ENCODE measurements at regions not wholly inside any gene's neighbourhood (a gene's known extent, or its start where the extent isn't known, plus 50 kb on each side); places are given as distances from the start of the nearest gene placed in this dataset.

DNA sequence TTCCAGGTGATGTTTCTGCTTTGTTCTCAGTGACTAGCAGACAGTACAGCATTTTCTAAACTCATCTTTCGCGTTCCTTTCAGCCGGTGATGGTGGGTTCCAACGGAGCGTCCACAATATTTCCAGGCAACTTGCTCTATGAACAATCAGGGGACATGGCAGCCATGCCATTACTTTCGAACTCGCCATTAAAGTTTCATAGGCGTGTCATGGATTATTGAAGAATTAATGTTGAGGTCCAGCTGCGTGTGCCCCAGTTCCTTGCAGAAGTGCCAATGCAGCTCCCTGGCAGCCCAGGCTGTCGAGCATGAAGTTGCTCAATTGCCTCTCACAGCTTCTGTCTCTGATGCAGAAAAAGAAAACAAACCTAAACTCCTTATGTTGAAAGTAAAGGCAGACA, 262.2 kb downstream of the IRX2 start:
- DNase-seq, result no peak

DNA sequence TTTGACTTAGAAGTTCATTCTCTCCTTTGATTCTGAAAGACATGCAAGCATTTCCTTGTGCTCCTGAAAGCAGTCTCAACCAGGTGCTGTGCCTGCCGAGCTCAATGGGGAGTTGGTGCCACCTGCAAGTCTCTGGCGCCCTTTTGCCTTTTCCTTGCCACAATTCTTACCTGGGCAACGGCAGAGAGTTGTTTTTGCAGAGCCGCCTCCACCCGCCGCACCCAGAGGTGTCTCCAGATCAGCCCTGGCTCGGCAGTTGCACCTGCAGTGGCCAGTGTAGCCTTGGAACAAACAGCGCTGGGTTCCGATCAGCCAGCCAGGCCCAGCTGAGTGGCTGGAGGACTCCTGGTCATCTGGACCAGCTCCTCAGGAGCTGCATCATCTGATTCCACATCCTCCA, 262.9 kb downstream of the IRX2 start:
- DNase-seq, result no peak

DNA sequence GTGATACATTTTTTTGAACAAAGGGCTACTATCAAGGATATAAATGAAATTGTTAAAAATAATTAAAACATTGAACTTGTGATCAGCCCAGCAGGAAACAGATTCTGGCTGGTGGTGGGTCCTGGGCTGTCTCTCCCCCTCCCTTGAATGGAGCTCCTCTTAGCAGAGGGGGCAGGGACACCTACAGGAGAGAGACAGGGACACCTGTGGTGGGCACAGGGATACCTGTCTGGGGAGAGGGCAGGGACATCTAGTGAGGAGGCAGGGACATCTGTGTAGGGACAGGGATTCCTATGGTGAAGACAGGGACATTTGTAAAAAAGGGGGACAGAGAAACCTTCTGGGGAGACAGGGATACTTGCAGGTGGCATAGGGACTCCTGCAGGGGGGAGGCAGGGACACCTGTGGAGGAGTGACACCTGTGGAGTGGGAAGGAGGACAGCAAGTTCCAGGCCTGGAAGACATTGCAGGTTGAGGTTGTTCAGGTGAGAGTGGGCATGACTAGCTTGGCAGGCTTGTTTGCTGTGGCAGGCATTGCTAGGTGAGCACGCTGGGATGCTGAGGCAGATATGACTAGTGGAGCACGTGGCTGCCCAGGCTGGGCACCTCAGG, 264.2 kb downstream of the IRX2 start:
- no peak for DNase-seq

DNA sequence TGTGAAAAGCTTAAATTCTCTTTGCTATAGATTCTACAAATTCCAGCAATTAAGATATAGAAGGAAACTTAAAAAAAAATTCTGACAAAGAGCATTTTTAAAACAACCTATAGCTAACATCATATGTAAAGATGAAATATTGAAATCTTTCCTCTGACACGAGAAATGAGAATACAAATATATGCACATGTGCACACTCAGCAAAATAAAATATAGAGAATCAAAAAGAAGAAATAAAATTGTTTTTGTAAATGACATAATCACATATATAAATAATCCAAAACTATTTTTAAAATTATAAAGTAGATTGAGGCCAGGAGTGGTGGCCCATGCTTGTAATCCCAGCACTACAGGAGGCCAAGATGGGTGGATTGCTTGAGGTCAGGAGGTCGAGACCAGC, 265.1 kb downstream of the IRX2 start:
- DNase-seq, result no peak

DNA sequence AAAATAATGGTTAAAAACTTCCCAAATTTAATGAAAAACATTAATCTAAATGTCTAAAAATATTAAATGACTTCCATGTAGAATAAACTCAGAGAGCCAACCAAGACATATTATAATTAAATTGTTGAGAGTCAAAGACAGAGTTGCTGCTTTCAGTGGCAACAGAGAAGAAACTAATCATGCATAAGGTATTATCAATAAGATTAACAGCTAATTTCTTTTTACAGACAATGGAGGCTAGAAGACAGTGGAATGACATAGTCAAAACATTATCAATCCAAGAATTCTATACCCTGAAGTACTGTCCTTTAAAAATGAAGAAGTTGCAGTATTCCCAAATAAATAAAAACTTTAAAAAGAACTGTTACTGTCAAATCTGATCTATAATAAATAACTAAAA, 268.7 kb downstream of the IRX2 start:
- DNase-seq, result no peak

DNA sequence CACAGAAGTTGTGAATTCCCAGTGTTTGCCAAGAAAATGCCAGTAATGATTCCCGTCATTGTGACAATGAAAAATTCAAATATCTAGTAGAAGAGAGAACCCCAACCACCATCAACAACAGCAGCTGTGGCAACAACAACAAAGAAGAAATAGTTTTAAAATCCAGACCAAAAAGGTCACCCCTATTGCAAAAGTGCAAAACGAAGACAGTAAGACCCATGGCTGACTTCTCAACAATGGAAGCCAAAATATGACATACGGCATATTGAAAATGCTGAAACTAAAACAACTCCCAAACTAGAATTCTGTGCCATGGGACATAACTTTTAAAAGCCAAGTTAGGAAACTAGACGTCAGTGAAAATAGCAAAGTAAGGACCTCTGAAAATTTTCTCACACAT, 270.6 kb downstream of the IRX2 start:
- DNase-seq, result no peak

DNA sequence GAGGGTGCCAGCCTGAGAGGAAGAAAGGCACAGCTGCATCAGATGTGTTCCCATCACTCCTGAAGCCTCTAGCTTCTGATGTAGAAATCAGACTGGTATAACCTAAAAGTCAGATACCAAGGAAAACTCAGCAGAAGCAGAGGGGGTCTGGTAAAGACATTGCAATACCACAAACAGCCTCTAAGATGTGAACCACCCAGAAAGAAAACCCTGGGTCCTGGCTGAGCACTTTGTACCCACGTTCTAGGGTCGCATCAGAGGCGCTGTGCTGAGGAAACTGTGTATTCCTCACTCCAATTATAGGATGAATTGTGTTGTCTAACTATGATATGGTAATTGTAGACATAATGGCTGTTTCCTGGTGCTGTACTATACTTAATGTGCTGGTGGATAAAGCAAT, 275.6 kb downstream of the IRX2 start:
- DNase-seq, result no peak

DNA sequence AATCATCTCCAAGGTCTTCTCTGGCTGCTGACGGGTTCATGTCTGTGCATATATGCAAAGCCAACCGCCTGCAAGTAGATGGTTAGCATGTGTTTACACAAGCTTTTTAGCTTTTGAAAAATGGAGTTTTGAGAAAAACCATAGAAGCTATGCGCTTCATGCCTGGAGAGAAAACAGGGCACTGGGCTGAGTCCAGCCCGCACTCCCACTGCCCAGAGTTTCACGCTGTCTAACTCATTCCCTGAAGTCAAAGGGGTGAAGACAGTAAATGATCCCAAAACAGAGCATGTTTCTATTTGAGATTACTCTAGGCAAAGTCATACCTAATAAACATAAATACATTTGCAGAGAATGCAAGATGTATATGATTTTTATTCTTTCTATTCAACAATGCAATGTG, 278.8 kb downstream of the IRX2 start:
- no peak for DNase-seq

DNA sequence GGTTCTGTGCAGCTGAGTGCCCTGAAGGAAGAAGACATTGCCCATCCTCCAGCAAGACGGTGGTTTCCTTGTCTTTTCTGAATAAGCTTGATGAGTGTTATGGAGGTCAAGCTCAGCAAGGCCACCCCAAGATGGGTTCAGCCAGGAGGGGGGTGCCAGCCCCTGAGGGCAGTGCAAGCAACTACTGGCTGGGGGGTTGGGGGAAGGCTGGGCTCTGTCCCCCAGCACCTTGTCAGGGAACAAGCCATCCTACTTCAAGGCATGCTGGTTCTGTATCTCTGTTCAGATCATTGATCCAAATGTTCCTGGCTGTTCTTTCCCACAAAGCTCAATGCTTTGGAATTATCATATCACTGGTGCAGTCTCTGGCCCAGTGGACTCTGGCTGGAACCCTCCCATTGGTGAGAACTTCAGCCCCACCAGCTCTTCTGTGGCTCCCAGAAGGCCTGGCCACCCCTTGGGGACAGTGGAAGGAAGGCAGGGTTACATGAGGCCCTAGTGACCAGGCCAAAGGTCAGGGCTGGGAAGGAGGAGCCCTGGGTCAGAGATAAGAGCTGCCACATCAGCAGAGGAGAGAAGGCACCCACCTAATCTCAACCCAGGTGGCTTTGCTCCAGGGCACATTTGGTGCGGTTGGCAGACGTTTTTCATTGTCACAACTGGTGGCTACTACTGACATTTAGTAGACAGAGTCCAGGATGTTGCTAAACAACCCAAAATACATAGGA, 280.2 kb downstream of the IRX2 start:
- no peak for DNase-seq

DNA sequence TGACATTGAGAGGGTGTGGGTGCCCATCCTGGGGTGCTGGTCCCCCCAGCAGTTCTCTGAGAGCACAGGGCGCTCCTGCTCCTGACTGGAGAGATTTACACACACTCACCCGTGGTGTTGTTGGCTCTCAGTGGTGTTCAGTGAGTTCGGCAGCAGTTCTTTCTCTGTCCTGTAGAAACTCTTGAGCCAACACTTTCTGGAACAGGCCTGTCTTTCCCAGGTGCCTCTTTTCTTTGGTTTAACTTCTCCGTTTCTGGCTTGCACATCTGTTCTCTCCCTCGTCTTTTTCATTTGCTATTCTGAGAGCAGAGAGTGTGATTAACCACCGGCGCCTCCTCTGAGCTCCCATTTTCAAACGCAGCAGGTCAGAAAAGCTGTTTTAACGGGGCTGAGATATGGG, 284.5 kb downstream of the IRX2 start:
- no peak for DNase-seq

DNA sequence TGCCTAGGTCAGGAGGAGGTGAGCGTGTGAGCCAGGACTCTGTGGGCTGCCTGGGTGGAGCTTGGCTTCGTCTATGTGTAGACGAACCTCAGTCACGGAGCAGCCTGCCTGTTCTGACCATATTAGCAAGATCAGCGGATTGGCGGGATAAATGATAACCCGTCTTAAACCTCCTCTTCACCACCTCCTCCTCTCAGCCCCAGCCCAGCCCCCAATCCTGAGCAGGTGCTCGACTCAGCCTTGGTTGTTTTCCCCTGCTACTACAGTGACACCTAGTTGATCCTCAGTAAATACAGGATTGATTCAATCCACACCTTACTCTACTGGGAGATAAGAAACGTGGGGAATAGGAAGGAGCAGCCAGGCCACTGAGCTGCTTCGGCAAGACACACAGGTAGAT, 286.1 kb downstream of the IRX2 start:
- no peak for DNase-seq

DNA sequence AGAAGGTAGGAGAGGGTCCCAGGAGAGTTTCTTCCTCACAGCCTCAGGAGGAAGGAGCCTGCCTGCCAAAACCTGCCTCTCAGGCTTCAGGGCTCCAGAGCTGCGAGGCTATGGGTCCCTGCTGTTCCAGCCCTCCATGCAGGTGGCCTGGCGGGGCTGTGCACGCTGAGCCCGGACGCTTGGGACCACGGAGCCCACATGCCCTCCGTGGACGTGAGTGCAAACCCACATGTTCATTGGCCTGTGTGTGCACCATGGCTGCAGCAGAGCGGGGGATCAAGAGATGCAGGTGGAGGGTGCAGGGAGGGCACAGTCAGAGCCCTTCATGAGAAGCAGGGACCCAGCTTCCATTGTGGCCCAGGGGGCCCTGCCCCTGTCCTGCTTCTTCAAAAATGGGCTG, 287.3 kb downstream of the IRX2 start:
- DNase-seq, result no peak

DNA sequence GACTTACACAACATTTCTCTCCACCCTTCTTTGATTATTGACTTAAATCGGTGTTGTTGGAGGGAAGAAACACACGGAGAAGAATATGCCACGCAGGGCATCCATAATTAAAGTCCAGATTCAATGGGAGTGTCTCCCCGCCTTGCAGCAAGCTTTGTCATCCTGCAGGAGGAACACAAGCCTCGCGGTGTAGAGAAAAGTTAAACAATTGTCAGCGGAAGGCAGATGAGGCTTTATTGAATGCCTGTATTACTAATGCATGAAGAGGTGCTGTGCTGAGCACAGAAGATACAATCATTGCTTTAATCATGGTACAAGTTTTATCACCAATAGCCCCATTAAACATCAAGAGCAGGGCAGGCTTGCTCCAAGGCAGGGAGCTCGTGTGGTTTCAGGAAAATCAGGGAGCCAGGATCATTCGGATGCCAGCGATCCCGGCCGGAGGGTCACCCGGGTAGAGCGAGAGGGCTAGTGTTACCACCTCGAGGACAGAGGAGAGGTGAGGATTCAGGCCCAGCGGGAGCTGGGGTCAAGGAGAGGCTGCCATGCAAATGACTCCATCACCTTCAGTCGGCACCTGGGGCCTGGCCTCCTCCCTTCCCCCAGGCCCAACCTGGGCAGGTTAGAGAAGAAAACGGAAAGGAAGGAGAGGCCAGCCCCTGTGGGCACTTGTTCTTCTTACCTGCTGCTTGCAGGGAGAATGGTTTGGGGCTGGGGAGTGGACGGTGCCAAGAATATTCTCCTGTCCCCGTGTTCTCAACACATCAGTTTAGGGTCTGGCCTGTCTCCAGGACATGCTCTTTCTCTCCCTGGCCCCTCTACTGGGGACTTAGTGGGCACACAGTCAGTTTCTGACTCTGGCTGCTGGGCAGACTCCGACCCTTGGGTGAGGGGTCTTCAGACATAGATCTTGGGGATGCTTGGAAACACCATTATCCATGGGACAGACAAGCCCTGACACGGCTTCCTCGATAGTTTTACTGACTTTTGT, 289.5 kb downstream of the IRX2 start:
- DNase-seq, result no peak

DNA sequence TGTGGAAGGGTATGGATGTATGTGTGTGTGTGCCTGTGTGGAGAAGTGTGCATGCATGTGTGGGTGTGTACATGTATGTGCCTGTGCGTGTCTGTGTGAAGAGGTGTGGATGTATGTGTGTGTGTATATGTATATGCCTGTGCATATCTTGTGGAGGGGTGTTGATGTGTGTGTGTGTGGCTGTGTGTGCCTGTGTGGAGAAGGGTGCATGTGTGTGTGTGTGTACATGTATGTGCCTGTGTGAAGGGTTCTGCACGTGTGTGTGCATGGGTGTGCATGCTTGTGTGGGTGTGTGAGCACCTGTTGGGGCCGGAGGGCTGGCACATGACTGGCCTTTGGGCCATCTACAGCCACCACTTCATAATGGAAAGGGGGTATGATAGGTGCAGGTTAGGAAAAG, 291.4 kb downstream of the IRX2 start:
- DNase-seq, result no peak

DNA sequence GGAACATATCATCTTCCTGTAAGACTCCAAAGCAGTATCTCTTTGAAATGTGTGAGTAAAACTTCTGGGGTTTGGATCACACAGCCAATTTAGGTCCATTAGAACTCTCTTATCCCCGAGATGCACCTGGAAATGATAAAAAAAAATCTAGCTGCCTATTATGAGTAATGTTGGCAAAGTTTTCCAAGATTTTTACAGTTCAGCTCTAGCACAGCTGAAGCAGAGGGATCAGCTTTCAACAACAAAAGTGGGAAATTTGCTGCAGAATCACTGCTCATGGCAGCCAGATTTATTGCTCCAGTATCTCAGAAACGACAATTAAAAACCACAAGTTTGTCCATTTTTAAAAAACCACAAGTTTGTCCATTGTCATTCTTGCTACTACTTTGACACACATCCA, 292.2 kb downstream of the IRX2 start:
- DNase-seq, result no peak

DNA sequence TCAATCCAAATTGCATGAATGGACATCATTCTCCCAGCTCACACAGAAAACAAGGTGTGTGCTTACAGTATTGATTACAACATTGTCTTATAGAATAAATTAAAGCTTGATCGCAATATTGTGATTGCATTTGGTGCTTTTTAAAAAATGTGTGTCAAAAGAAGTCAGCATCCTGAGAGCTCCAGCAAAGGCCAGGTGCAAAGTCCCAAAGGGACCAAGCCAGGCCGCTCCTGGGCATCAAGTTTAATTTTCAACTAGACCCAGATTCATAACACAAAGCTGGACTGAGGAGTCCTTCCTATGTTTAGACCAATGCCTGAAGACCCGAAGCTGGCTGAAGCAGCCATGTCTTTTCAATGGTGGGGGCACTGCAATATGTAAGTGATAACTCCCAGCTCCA, 295.6 kb downstream of the IRX2 start:
- no peak for DNase-seq

DNA sequence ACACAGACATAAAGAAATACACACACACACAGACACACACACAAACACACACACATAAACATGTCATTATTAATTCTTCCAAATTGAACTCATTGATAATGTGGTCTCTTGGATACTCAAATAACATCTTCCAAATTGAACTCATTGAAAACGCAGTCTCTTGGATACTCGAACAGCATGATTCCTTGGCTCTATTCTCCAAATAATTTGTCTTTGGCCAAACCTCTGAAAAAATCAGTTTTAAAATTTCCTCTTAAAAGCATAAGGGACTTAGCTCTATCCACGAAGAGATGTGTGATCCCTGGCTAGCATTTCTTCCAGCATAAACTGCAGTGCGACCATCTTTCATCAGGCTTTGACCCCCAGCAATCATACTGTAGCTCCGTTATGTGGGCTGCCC, 296.6 kb downstream of the IRX2 start:
- no peak for DNase-seq

DNA sequence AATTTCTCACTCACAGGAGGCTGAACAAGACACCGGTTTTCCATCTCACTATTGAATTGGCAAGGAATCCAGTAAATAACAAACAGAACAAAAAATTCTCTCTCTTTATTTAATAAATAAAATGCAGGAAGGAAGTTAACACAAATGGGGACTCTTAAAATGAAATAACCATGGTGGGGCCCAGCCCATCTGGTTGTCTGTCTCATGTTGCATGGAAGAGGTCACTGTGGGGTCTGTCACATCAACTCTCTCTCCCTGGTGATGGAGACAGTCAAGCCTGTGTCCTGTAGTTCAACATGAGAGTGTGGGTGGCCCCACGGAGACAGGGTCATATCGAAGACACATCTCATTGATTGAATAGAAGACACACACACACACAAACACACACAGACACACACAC, 297.7 kb downstream of the IRX2 start:
- peak; percentile 30 for DNase-seq

DNA sequence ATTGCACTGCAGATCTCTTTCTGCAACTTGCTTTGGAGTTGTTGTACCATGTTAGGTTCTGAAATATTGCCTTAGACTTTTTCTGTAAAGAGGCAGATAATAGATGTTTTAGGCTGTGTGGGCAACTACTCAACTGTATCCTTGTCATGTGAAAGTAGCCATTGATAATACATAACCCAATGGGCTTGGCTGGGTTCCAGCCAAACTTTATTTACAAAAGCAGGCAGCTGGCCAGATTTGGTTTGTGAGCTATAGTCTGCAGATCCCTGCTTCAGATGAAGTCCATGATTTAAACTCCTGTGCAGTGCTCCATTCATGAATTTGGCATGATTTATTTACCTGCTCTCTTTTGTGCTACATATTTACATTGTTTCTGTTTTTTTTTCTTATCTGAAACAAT, 300.4 kb downstream of the IRX2 start:
- no peak for DNase-seq

DNA sequence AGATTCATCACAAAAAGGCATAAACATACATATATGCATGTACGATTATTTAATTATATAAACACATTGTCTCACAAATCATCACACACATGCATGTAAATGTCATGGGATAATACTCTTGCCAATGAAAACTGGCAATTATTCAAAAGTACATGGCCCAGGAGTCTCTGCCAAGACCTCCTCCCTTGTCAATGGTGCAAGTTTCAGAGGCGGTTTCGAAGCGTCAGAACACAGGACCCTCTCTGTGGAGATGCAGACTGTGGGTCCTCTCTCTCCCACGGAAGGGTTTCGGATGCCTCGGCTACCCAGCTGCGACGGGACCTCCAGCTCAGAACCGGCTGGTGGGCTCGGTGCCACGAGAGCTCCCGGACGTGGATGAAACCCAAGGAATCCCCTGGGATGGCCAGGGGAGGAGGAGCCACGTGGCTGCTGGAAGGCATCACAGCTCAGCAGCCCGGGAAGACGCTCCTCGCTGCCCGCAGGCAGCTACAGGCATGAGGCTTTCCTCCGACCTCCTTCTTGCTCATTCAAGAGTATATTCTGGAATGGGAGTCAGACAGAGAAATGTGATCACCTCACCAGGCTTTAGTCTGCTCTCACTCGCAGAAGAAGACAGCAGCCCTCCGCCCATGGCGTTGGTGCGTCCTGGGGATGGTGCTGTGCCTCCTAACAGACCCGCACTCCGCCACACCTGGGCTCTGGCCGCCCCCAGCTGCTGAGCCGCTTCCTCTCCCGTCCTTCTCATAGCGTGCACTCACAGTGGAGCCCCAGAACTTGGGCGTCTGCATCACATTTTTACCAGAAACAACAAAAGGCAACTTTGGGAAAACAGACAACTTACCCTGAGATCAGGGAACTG, 308.8 kb downstream of the IRX2 start:
- no peak for DNase-seq

DNA sequence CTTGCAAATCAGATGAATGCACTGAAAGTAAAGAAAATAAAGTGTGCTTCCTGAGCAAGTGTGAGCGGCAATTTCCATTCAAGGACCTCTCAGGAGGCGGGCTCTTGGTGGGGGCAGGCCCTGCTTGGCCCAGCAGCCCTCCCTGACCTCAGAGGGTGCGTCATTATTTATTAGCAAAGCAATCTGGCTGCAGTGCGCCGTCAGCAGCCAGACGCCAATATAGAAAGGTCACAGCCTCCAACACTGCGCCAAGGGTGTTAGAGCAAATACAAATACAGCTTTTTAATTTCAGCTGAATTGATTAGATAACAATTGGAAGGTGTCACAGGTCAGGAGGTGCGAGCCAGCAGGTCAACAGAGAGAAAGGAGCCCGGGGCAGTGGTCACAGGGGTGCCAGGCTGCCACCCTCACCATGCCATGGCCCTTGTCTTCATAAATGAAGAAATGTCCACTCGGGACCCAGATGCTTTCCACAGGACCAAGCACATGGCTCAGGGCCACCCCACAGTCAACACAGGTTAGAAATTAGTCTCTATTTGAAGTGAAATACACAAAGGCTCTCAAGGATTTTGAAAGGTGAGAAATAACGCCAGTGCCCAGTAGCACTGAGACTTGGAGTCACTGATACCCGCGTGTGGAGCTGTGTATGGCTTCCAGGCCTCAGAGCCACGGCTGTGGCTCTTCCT, 309.8 kb downstream of the IRX2 start:
- DNase-seq, result no peak

DNA sequence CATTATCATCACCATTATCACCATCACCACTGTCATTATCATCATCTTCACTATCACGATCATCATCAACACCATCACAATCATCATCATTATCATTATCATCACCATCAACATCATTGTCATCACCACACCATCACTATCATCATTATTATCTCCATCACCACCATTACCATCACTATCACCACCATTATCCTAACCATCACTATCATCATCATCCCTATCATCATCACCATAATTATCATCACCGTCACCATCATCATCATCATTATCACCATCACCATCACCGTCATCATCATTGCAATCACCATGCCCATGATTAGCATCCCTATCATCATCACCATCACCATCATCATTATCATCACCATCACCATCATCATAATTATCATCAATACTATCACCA, 311.9 kb downstream of the IRX2 start:
- no peak for DNase-seq

All from hindlimb muscle (tissue), 1 donor.